HG03139 (cell line): ENCODE measurements at regions not wholly inside any gene's neighbourhood (a gene's known extent, or its start where the extent isn't known, plus 50 kb on each side); places are given as distances from the start of the nearest gene placed in this dataset.

Source experiments
- ATAC-seq: cut with Tn5 transposase; IDR thresholded peaks from one replicate; pipeline ENCODE4 v1.9.1; 2021; ENCODE audit not compliant: unreplicated experiment

- no peak for ATAC-seq
These were observed 493.8 kb upstream of the MGMT start for GRCh38 chr10:128973221-128973620.

DNA sequence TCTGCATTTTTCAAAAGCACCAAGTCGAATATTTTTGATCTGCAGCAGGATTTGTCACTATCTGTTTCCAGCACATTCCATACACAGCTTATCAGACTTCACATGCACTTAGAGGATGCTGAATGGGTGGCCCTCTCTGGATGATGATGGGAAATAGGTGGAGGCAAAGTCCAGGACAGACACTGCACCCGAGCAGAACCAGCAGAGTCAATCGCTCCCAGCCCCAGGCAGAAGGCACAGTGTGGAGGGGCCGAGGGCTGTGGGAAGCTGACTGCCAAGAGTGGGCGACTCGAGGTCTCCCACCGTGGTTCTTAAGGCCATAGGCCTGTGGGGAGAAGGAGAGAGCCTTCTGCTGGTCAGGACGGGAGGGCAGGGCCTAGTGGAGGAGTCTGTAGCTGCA, 490.2 kb upstream of the MGMT start:
- no peak for ATAC-seq

- no peak for ATAC-seq
These were observed 488.8 kb upstream of the MGMT start for GRCh38 chr10:128978211-128978610.

DNA sequence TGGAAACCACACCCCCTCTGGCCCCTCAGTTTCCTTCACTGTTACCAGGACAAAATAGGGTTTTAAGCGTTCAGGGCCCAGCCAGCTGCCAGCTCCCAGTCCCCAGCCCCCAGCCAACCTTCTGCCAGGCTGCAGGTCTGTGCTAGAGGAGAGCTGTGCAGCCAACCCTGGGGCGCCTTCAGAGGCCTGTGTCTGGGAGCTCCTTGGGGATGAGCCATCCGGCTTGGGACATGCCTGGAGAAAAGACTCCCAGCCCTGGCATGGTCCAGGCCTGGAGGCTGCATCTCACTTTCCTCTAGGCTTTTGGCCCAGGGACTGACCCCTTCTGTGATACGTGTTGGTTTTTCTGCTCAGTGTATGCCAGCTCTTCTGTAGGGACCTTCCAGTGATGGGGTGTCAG, 487.6 kb upstream of the MGMT start:
- no peak for ATAC-seq

- no peak for ATAC-seq
These were observed 485.8 kb upstream of the MGMT start for GRCh38 chr10:128981251-128981650.

GRCh38 chr10:128981881-128982615, 485.0 kb upstream of the MGMT start:
- ATAC-seq = no peak

DNA sequence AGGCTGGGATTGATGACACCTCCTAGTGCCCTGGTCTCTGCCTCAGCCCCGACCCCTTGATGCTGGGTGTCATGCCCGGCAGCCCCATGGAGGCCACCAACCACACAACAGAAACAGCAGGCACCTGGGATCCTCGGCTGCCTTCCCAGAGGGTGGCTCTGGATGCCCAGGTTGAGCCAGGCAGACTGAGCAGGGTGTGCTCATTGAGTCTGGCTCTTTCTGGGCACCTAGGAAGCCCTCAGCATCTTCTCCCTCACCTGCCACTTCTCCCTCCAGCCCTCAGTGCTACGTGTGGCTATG, 484.5 kb upstream of the MGMT start:
- no peak for ATAC-seq

DNA sequence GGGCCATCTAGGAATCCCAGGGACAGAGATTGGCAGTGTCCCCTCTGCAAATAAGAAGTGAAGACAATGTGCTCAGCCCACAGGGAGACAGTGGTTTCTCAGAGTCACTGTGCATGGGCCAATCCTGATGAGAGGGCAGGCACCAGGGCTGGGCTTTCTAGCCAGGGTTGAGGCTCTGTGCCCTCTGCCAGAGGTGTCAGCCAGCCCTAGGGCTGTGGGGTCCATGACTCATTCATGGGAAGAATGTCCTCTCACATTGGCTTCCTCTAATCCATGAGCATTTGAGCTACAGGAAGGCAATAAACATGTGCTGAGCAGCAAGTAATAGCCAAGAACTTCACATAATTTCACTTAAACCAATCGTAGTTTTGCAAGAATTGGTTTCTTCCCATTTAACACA, 482.0 kb upstream of the MGMT start:
- no peak for ATAC-seq

GRCh38 chr10:128990986-128991385, 476.1 kb upstream of the MGMT start:
- no peak for ATAC-seq

GRCh38 chr10:128992770-128993169, 474.3 kb upstream of the MGMT start:
- no peak for ATAC-seq

DNA sequence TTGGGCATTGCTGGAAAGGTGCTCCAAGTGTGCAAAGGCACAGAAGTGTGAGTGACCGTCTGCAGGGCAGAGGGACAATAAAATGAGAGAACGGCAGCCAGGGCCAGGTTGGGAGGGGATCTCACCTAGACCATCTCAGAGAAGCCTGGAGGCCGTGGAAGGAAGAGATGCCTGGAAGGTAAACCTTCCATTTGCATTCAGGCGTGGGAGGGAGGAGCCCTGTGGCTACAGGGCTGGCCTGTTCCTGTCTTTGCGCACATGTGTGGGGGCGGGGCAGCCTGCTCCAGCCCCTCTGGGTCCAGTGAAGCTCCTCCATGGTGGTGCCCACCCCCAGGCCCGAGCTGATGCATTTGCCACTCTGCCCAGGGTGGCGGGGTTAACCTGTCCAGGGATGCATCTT, 473.6 kb upstream of the MGMT start:
- ATAC-seq = no peak

DNA sequence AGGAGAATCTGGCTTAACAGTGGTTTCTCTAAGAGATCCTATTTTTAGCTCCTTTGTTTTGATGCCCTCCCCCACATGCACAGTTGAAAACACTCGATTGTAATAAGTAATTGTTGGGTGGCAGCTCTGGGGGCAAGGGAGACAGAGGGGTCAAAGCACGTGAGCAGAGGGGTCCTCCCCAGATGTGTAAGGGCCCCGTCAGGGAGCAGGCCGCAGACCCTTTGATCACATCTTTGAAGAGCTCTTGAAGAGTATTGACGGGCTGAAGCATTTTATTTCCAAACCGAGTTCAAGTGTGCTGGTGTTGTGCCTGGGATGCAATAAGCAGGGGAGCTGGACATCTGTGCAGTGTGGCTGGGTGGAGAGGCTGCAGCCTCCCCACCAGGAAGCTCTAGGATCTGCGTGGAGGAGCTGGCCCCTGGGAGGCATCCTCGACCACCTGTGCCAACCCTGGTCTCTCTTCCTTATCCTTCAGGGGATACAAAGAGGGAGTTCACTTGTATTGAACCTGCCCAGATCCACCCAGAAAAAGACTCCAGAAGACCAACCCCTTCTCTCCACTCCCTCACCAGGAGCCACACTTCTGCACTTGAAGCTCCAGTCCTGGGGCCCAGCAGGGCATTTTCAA, 473.0 kb upstream of the MGMT start:
- no peak for ATAC-seq

- no peak for ATAC-seq
These were observed 472.4 kb upstream of the MGMT start for GRCh38 chr10:128994598-128995143.

DNA sequence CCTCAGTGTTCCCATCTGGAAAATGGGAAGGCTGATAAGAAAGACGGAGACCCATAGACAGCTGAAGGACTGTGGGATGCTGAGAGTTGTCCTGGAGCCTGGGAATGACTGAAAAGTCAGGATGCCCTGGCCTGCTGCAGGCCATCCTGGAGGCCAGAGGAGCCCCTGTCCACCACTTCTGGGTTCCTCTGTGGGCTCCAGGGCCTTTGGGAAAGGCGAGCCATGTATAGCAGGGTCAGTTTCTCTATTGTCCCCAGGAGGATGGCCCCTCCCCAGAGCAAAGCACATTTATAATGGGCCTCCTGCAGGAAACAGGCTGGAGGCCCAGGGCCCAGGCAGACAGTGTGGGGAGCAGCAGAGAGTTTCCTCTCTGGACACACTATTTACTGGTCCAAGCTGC, 471.4 kb upstream of the MGMT start:
- ATAC-seq = no peak

- no peak for ATAC-seq
These were observed 470.9 kb upstream of the MGMT start for GRCh38 chr10:128996092-128996491.

DNA sequence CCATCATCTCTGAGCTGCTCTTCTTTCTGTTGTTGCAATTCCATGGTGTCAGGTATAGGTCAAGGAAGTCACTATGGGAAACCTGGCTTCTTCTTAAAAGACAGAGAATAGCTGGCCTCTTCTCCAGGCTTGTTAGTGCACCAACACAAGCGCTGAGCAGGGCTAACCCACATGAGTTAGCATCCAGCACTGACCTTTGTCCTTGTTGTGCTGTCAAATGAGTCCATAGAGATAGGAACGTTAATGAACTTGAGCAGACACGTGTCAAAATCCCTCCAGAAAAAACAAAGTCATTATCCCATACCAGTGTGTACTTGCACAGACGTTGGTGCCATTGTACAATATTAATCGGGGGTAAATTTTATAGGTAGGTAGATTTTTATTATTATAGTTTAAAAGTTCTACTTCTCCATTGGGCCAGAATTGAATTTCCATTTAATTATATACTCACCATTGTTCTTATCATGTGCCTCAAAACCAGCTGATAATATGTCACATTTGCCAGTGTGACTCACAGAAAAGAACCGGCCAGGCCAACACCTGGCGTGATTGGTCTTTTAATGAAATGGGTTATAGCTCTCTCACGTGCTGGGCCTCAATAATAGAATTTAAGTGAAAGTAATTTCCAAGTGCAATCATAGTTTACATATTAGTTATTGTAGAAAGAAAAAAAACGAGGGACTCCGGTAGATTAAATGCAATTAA, 468.8 kb upstream of the MGMT start:
- no peak for ATAC-seq

- no peak for ATAC-seq
These were observed 462.6 kb upstream of the MGMT start for GRCh38 chr10:129004398-129004797.

GRCh38 chr10:129005080-129005479, 462.0 kb upstream of the MGMT start:
- ATAC-seq = no peak

- no peak for ATAC-seq
These were observed 461.2 kb upstream of the MGMT start for GRCh38 chr10:129005804-129006203.

DNA sequence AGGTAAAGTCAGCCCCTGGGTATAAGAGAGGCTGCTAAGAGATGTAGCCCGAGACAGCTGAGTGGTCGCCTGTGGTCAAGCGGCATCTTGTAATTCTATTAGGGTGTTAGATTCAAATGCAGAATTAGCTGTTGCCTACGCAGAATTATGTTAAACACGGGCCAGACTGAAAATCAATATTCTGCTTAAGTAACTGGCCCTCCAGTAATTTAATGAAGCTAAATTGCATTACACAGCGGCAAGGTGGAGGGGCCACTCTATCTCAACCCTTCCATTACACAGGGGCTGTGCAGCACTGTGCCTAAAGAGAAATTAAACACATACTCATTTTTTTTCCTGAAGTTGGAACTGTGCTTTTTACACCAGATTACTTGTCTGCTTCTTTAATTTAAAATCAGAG, 448.5 kb upstream of the MGMT start:
- ATAC-seq = no peak

GRCh38 chr10:129020651-129021330, 446.2 kb upstream of the MGMT start:
- ATAC-seq = no peak
